ENCODE measurements at regions not wholly inside any gene's neighbourhood (a gene's known extent, or its start where the extent isn't known, plus 50 kb on each side); places are given as distances from the start of the nearest gene placed in this dataset.

DNA sequence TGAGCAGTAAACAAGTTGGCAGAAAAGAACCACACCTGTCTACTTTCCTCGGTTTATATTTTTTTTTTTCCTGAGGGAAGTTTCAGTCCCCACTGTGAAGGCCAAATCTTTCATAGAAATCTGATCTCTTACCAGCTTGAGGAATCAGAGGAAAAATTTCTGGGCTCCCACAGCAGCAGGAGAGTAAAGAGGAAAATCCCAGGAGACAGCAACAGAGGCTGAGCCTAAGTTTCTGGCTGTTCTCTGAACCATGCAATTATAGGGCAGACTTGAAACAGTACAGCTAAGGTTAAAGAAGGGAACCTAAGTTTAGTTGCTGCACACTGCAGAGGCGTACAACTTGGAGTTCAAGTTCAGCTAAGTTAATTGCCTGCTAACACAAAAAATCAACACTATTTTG, 1090.9 kb upstream of the INTU start:
- no peaks in the 10 kb centered on the region for H3K27me3 ChIP-seq (ENCODE audit: control insufficient read depth in 2 of 2, insufficient read depth in 2 of 2, low read length in 2 of 2)
- no peaks in the 10 kb centered on the region for H3K79me2 ChIP-seq (ENCODE audit: control insufficient read depth, insufficient read depth, low read length)
- DNase-seq (ENCODE audit: low read depth, low spot score) (no peak), FAIRE-seq (no peak)
- no peaks in the 10 kb centered on the region for H3K4me1 ChIP-seq (ENCODE audit: control insufficient read depth, extremely low read depth, insufficient read depth, low read length)
- dilution Hi-C loops (cut with MboI; ENCODE audit: extremely low pct_ligation_motif_present, low sequenced_read_pairs): no loop called here
- TF ChIP-seq POLR2AphosphoS5 (IDR thresholded peaks at IDR 0.05; ENCODE audit: insufficient read depth, low read depth, low read length) (no peak), JUN (IDR thresholded peaks at IDR 0.05; ENCODE audit: borderline replicate concordance, insufficient read depth, insufficient read length, low read depth) (no peak), POLR2A (IDR thresholded peaks at IDR 0.05; ENCODE audit: low read depth, low read length) (no peak), FOS (IDR thresholded peaks at IDR 0.05; ENCODE audit: borderline replicate concordance, insufficient read depth, low read length) (no peak)
- TF ChIP-seq, protein P1, sequence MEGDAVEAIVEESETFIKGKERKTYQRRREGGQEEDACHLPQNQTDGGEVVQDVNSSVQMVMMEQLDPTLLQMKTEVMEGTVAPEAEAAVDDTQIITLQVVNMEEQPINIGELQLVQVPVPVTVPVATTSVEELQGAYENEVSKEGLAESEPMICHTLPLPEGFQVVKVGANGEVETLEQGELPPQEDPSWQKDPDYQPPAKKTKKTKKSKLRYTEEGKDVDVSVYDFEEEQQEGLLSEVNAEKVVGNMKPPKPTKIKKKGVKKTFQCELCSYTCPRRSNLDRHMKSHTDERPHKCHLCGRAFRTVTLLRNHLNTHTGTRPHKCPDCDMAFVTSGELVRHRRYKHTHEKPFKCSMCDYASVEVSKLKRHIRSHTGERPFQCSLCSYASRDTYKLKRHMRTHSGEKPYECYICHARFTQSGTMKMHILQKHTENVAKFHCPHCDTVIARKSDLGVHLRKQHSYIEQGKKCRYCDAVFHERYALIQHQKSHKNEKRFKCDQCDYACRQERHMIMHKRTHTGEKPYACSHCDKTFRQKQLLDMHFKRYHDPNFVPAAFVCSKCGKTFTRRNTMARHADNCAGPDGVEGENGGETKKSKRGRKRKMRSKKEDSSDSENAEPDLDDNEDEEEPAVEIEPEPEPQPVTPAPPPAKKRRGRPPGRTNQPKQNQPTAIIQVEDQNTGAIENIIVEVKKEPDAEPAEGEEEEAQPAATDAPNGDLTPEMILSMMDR (IDR thresholded peaks at IDR 0.05; ENCODE audit: extremely low read depth in 1 of 2, insufficient read depth in 1 of 2, low read depth in 1 of 2, low read length in 2 of 2): no peak
- H3K27ac ChIP-seq (ENCODE audit: insufficient read depth, low read depth, low read length): no peak overlapping the region
- no peak overlapping the region for H3K9ac ChIP-seq (replicated peaks; ENCODE audit: extremely low read depth, insufficient read depth, low read length)
- intact Hi-C loops (cut with micrococcal nuclease): no loop called here
- no peak overlapping the region for H3K4me3 ChIP-seq (replicated peaks in 1 of 3; ENCODE audit: insufficient read depth in 1 of 3, low read depth in 1 of 3, low read length in 3 of 3)
- no peaks in the 10 kb centered on the region for H3K36me3 ChIP-seq (ENCODE audit: control insufficient read depth in 2 of 2, extremely low read depth in 1 of 2, insufficient read depth in 2 of 2, low read length in 2 of 2)
- H2AFZ ChIP-seq (ENCODE audit: low read depth, low read length): no peak overlapping the region
- no peaks in the 10 kb centered on the region for H4K20me1 ChIP-seq (replicated peaks; ENCODE audit: control insufficient read depth, extremely low read depth, insufficient read depth, low read length)
- no peaks in the 10 kb centered on the region for H3K9me3 ChIP-seq (replicated peaks; ENCODE audit: control insufficient read depth, insufficient read depth, low read length)
- no TSS peak for BruUV-seq (replicated peaks)
- H3K9me1 ChIP-seq (replicated peaks; ENCODE audit: control insufficient read depth, extremely low read depth, insufficient read depth, low read length): no peaks in the 10 kb centered on the region
- CTCF ChIA-PET: no interaction called here
- no peak overlapping the region for H3K4me2 ChIP-seq (ENCODE audit: insufficient read depth, low read length)
- POLR2A ChIA-PET: no interaction called here

DNA sequence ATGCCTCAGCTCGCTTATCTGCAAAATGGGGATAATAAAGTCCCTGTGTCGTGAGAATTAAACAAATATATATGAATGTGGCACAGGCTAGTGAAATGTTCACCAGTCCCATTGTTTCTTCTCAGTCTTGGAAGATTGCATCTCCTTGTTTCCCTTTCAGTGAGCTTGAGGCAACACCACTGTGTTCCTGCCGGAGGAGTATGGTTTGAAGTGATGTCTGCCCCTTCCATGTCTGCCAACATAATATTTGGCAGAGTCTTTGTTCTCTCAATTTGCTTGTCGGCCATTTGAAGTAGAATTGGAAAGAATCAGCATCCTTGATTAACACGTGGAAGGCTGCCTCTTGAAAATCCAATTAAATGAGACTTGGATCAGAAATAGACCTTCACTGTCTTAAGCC, 1088.5 kb upstream of the INTU start:
- ChIA-PET POLR2A (no interaction called here), CTCF (no interaction called here)
- no peak overlapping the region for H2AFZ ChIP-seq (ENCODE audit: low read depth, low read length)
- no peaks in the 10 kb centered on the region for H3K79me2 ChIP-seq (ENCODE audit: control insufficient read depth, insufficient read depth, low read length)
- no peak overlapping the region for H3K4me3 ChIP-seq (replicated peaks in 1 of 3; ENCODE audit: insufficient read depth in 1 of 3, low read depth in 1 of 3, low read length in 3 of 3)
- no peaks in the 10 kb centered on the region for H3K36me3 ChIP-seq (ENCODE audit: control insufficient read depth in 2 of 2, extremely low read depth in 1 of 2, insufficient read depth in 2 of 2, low read length in 2 of 2)
- H4K20me1 ChIP-seq (replicated peaks; ENCODE audit: control insufficient read depth, extremely low read depth, insufficient read depth, low read length): no peaks in the 10 kb centered on the region
- no peak for FAIRE-seq
- H3K27me3 ChIP-seq (ENCODE audit: control insufficient read depth in 2 of 2, insufficient read depth in 2 of 2, low read length in 2 of 2): no peaks in the 10 kb centered on the region
- no peak for DNase-seq (ENCODE audit: low read depth, low spot score)
- H3K9me1 ChIP-seq (replicated peaks; ENCODE audit: control insufficient read depth, extremely low read depth, insufficient read depth, low read length): no peaks in the 10 kb centered on the region
- no peaks in the 10 kb centered on the region for H3K9me3 ChIP-seq (replicated peaks; ENCODE audit: control insufficient read depth, insufficient read depth, low read length)
- no TSS peak for BruUV-seq (replicated peaks)
- dilution Hi-C loops (cut with MboI; ENCODE audit: extremely low pct_ligation_motif_present, low sequenced_read_pairs) (no loop called here), intact Hi-C loops (cut with micrococcal nuclease) (no loop called here)
- TF ChIP-seq MYC (IDR thresholded peaks at IDR 0.05; ENCODE audit: low read depth, low read length) (no peak), GATA2 (IDR thresholded peaks at IDR 0.05; ENCODE audit: insufficient read depth, insufficient read length, low read depth, low read length) (no peak), POLR2AphosphoS5 (IDR thresholded peaks at IDR 0.05; ENCODE audit: insufficient read depth, low read depth, low read length) (no peak), FOS (IDR thresholded peaks at IDR 0.05; ENCODE audit: borderline replicate concordance, insufficient read depth, low read length) (no peak), EZH2 (IDR thresholded peaks at IDR 0.05; ENCODE audit: borderline replicate concordance, low read depth, low read length, severe bottlenecking) (no peak), JUN (IDR thresholded peaks at IDR 0.05; ENCODE audit: borderline replicate concordance, insufficient read depth, insufficient read length, low read depth) (no peak), POLR2A (IDR thresholded peaks at IDR 0.05; ENCODE audit: low read depth, low read length) (no peak)
- TF ChIP-seq, protein P1 (IDR thresholded peaks at IDR 0.05; ENCODE audit: extremely low read depth in 1 of 2, insufficient read depth in 1 of 2, low read depth in 1 of 2, low read length in 2 of 2): no peak
- TF ChIP-seq, protein P2, sequence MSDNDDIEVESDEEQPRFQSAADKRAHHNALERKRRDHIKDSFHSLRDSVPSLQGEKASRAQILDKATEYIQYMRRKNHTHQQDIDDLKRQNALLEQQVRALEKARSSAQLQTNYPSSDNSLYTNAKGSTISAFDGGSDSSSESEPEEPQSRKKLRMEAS (IDR thresholded peaks at IDR 0.05; ENCODE audit: insufficient read depth, insufficient read length): no peak
- no peak overlapping the region for H3K4me2 ChIP-seq (ENCODE audit: insufficient read depth, low read length)
- H3K4me1 ChIP-seq (ENCODE audit: control insufficient read depth, extremely low read depth, insufficient read depth, low read length): no peaks in the 10 kb centered on the region
- H3K27ac ChIP-seq (ENCODE audit: insufficient read depth, low read depth, low read length): no peak overlapping the region
- no peak overlapping the region for H3K9ac ChIP-seq (replicated peaks; ENCODE audit: extremely low read depth, insufficient read depth, low read length)
